ENCODE measurements at regions not wholly inside any gene's neighbourhood (a gene's known extent, or its start where the extent isn't known, plus 50 kb on each side); places are given as distances from the start of the nearest gene placed in this dataset.

GRCh38 chr16:35637683-35638082, 2178.3 kb downstream of the TP53TG3F start:
- Histone ChIP-seq H3K9me3 (ENCODE audit: control extremely low read depth in 1 of 3, control insufficient read depth in 2 of 3, insufficient read depth in 1 of 3, low read length in 2 of 3) (peaks cover 0 to 50% (median 0%) of the 10 kb centered on the region in 3 donors), H4K20me1 (ENCODE audit: control insufficient read depth, insufficient read depth, low read length, poor library complexity, severe bottlenecking) (no peaks in the 10 kb centered on the region), H3K27me3 (replicated peaks in 1 of 4; ENCODE audit: control extremely low read depth in 1 of 4, control insufficient read depth in 3 of 4, insufficient read depth in 4 of 4, low read length in 3 of 4) (no peaks in the 10 kb centered on the region), H3K27ac (ENCODE audit: low read length in 2 of 2) (no peak overlapping the region), H3K4me3 (ENCODE audit: control extremely low read depth in 1 of 5, extremely low read depth in 1 of 5, insufficient read depth in 1 of 5, low read depth in 2 of 5, low read length in 4 of 5) (no peak overlapping the region), H3K79me2 (ENCODE audit: control insufficient read depth, insufficient read depth, low read length) (no peaks in the 10 kb centered on the region), H3K36me3 (replicated peaks in 1 of 2; ENCODE audit: control extremely low read depth in 1 of 2, control insufficient read depth in 1 of 2, extremely low read depth in 1 of 2, insufficient read depth in 2 of 2, low read length in 1 of 2) (no peaks in the 10 kb centered on the region), H3K9ac (ENCODE audit: low read length) (no peak overlapping the region), H3K4me1 (ENCODE audit: control insufficient read depth in 2 of 2, insufficient read depth in 2 of 2, low read length in 2 of 2) (no peaks in the 10 kb centered on the region), H2AFZ (ENCODE audit: insufficient read depth, low read depth, low read length, poor library complexity, severe bottlenecking) (no peak overlapping the region), H3K4me2 (replicated peaks; ENCODE audit: low read depth, low read length, poor library complexity, severe bottlenecking) (no peak overlapping the region)
- DNase-seq (no peak), ATAC-seq (ENCODE audit: low read depth) (no peak)
- Mint-ChIP-seq H3K9me3 (ENCODE audit: insufficient read depth) (peaks cover 4% of the 10 kb centered on the region), H3K27me3 (no peaks in the 10 kb centered on the region), H3K4me3 (no peak overlapping the region), H3K27ac (no peak overlapping the region), H3K4me1 (no peaks in the 10 kb centered on the region)
- CTCF ChIA-PET, result no interaction called here
- WGBS (ENCODE audit: insufficient coverage), result 55% methylated on average over 2 of the region's 2 CpGs
- intact Hi-C loops (cut with micrococcal nuclease), result no loop called here
- TF ChIP-seq EZH2 (IDR thresholded peaks at IDR 0.05; ENCODE audit: borderline replicate concordance, insufficient read depth, low read depth, low read length, poor library complexity, severe bottlenecking), result no peak
- TF ChIP-seq CTCF (IDR thresholded peaks at IDR 0.05), result no peak
- POLR2A ChIA-PET, result no interaction called here

GRCh38 chr16:35639233-35640205, 2180.1 kb downstream of the TP53TG3F start:
- no peaks in the 10 kb centered on the region for H3K36me3 ChIP-seq (replicated peaks in 1 of 2; ENCODE audit: control extremely low read depth in 1 of 2, control insufficient read depth in 1 of 2, extremely low read depth in 1 of 2, insufficient read depth in 2 of 2, low read length in 1 of 2)
- CTCF ChIA-PET, result no interaction called here
- no peaks in the 10 kb centered on the region for H3K27me3 ChIP-seq (replicated peaks in 1 of 4; ENCODE audit: control extremely low read depth in 1 of 4, control insufficient read depth in 3 of 4, insufficient read depth in 4 of 4, low read length in 3 of 4)
- H3K4me3 ChIP-seq (ENCODE audit: control extremely low read depth in 1 of 5, extremely low read depth in 1 of 5, insufficient read depth in 1 of 5, low read depth in 2 of 5, low read length in 4 of 5), result no peak overlapping the region
- intact Hi-C loops (cut with micrococcal nuclease), result no loop called here
- H3K4me2 ChIP-seq (replicated peaks; ENCODE audit: low read depth, low read length, poor library complexity, severe bottlenecking), result no peak overlapping the region
- no peak overlapping the region for H3K27ac ChIP-seq (ENCODE audit: low read length in 2 of 2)
- ATAC-seq (ENCODE audit: low read depth) (no peak), DNase-seq (no peak)
- Mint-ChIP-seq H3K4me3 (no peak overlapping the region), H3K27ac (no peak overlapping the region), H3K27me3 (no peaks in the 10 kb centered on the region), H3K9me3 (ENCODE audit: insufficient read depth) (peaks cover 2% of the 10 kb centered on the region), H3K4me1 (no peaks in the 10 kb centered on the region)
- no CpG with 5 or more reads among the region's 3 CpGs for WGBS (ENCODE audit: insufficient coverage)
- H3K79me2 ChIP-seq (ENCODE audit: control insufficient read depth, insufficient read depth, low read length), result no peaks in the 10 kb centered on the region
- no peaks in the 10 kb centered on the region for H3K4me1 ChIP-seq (ENCODE audit: control insufficient read depth in 2 of 2, insufficient read depth in 2 of 2, low read length in 2 of 2)
- no peak overlapping the region for H2AFZ ChIP-seq (ENCODE audit: insufficient read depth, low read depth, low read length, poor library complexity, severe bottlenecking)
- POLR2A ChIA-PET, result no interaction called here
- no peak for TF ChIP-seq CTCF (IDR thresholded peaks at IDR 0.05)
- no peak for TF ChIP-seq EZH2 (IDR thresholded peaks at IDR 0.05; ENCODE audit: borderline replicate concordance, insufficient read depth, low read depth, low read length, poor library complexity, severe bottlenecking)
- peaks cover 0 to 63% (median 0%) of the 10 kb centered on the region in 3 donors for H3K9me3 ChIP-seq (ENCODE audit: control extremely low read depth in 1 of 3, control insufficient read depth in 2 of 3, insufficient read depth in 1 of 3, low read length in 2 of 3)
- H3K9ac ChIP-seq (ENCODE audit: low read length), result no peak overlapping the region
- H4K20me1 ChIP-seq (ENCODE audit: control insufficient read depth, insufficient read depth, low read length, poor library complexity, severe bottlenecking), result no peaks in the 10 kb centered on the region

All from B cell (primary cell).